ENCODE measurements at regions not wholly inside any gene's neighbourhood (a gene's known extent, or its start where the extent isn't known, plus 50 kb on each side); places are given as distances from the start of the nearest gene placed in this dataset.

DNA sequence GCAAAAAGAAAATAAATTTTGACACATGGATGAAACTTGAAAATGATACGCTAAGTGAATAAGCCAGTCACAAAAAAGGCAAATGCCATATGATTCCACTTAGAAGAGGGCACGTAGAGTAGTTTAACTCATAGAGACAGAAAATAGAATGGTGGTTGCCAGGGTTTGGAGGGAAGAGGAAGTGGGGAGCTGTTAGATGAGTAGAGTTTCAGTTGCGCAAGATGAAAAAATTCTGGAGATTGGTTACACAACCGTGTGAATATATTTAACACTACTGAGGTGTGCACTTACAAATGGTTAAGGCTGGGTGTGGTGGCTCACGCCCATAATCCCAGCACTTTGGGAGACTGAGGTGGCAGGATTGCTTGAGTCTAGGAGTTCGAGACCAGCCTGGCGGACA, 93.4 kb upstream of the TMEM132E start:
- H3K27me3 ChIP-seq, result peaks cover 88% of the 10 kb centered on the region
- H3K9me3 ChIP-seq, result no peaks in the 10 kb centered on the region
- 66 to 92% methylated on average over 4 to 7 of the region's 7 CpGs for WGBS, 2 donors (ENCODE audit: low coverage in 1 of 2)
- H3K36me3 ChIP-seq, result no peaks in the 10 kb centered on the region
- H3K27ac ChIP-seq, result no peak overlapping the region
- no peak overlapping the region for H3K4me3 ChIP-seq
- TF ChIP-seq, protein P1, sequence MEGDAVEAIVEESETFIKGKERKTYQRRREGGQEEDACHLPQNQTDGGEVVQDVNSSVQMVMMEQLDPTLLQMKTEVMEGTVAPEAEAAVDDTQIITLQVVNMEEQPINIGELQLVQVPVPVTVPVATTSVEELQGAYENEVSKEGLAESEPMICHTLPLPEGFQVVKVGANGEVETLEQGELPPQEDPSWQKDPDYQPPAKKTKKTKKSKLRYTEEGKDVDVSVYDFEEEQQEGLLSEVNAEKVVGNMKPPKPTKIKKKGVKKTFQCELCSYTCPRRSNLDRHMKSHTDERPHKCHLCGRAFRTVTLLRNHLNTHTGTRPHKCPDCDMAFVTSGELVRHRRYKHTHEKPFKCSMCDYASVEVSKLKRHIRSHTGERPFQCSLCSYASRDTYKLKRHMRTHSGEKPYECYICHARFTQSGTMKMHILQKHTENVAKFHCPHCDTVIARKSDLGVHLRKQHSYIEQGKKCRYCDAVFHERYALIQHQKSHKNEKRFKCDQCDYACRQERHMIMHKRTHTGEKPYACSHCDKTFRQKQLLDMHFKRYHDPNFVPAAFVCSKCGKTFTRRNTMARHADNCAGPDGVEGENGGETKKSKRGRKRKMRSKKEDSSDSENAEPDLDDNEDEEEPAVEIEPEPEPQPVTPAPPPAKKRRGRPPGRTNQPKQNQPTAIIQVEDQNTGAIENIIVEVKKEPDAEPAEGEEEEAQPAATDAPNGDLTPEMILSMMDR (IDR thresholded peaks at IDR 0.05), result no peak
- no peak for ATAC-seq
- no peaks in the 10 kb centered on the region for H3K4me1 ChIP-seq

DNA sequence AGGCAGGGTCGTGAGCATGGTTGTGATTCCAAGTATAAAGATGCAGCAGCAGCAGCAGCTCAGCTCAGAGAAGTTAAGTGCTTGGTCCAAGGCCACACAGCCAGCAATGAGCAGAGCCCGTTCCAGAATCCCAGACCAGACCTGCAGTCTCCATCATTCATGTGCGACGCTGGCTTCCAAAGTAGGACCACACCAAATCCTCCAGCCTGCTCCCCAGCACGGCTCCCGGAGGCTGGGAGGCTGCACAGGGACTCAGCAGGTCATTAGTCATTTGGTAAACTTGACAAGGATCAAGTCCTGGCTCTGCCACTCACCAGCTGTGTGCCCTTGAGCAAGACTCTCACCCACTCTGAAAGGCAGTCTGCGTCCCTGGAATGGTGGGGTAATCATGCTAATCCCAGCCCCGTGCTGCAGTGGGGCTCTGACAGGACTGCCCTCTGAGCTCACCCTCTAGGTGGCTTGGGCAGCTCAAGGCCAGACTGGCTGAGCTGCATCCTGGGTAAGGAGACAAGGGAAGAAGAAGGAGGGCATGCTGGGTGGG, 95.1 kb upstream of the TMEM132E start:
- TF ChIP-seq, protein P1 (IDR thresholded peaks at IDR 0.05), result no peak
- TF ChIP-seq EP300 (IDR thresholded peaks at IDR 0.05) (no peak), POLR2AphosphoS5 (IDR thresholded peaks at IDR 0.05) (no peak), POLR2A (IDR thresholded peaks at IDR 0.05) (no peak)
- H3K27ac ChIP-seq, result no peak overlapping the region
- H3K9me3 ChIP-seq, result no peaks in the 10 kb centered on the region
- ATAC-seq, result no peak
- WGBS, 2 donors (ENCODE audit: low coverage in 1 of 2), result 58% methylated on average over 2 of the region's 8 CpGs; no CpG with 5 or more reads in 1 of the 2 donors
- H3K4me3 ChIP-seq, result no peak overlapping the region
- peaks cover 84% of the 10 kb centered on the region for H3K27me3 ChIP-seq
- H3K36me3 ChIP-seq, result no peaks in the 10 kb centered on the region
- no peaks in the 10 kb centered on the region for H3K4me1 ChIP-seq

DNA sequence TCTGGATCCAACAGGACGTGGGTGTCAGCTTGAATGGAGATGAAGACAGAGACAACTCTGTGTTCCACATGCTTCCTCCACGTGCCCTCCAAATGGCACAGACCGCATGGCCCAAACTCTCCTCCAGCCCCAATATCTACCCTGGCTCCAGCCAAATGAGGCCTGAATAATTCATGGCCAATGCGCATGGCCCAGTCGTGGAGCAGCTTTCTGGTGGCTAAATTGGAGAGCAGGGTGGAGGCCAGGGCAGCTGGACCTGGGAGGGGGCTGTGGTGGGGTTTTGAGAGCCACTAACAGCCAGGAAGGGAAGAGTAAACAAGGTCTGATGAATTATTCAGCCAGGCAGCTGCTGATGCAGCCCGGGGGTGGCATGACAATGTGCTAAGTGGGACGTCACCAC, 96.7 kb upstream of the TMEM132E start:
- 20 to 48% methylated on average over 2 to 5 of the region's 7 CpGs for WGBS, 2 donors (ENCODE audit: low coverage in 1 of 2)
- Histone ChIP-seq H3K27me3 (peaks cover 70% of the 10 kb centered on the region), H3K9me3 (no peaks in the 10 kb centered on the region), H3K27ac (no peak overlapping the region), H3K4me3 (no peak overlapping the region), H3K4me1 (no peaks in the 10 kb centered on the region), H3K36me3 (no peaks in the 10 kb centered on the region)
- TF ChIP-seq EP300 (IDR thresholded peaks at IDR 0.05) (no peak), POLR2A (IDR thresholded peaks at IDR 0.05) (no peak), POLR2AphosphoS5 (IDR thresholded peaks at IDR 0.05) (no peak)
- TF ChIP-seq, protein P1 (IDR thresholded peaks at IDR 0.05), result no peak
- ATAC-seq, result no peak

DNA sequence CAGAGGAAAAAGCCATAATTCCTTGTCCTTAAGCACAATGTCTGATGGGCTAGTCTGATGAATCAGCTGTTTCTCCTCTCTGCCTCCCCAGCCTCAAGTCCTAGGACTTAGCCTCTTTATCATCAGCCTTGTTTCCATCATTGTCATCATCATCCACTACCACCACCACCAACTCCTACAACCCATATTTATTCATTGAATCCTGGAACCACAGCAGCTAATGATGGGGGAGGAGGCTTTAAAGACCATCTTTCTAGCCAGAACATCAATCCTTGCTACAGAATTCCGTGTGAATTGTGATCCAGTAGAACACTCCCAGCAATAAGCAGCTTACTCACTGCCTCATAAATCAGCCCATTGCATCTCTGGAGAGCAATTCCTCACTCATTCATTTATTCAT, 97.6 kb upstream of the TMEM132E start:
- peaks cover 60% of the 10 kb centered on the region for H3K27me3 ChIP-seq
- H3K36me3 ChIP-seq, result no peaks in the 10 kb centered on the region
- no peaks in the 10 kb centered on the region for H3K9me3 ChIP-seq
- H3K4me1 ChIP-seq, result no peaks in the 10 kb centered on the region
- no peak overlapping the region for H3K27ac ChIP-seq
- H3K4me3 ChIP-seq, result no peak overlapping the region
- WGBS, 2 donors (ENCODE audit: low coverage in 1 of 2), result 20 to 36% methylated on average over 1 of the region's 1 CpG
- no peak for ATAC-seq
- no peak for TF ChIP-seq POLR2A (IDR thresholded peaks at IDR 0.05)
- no peak for TF ChIP-seq EP300 (IDR thresholded peaks at IDR 0.05)

DNA sequence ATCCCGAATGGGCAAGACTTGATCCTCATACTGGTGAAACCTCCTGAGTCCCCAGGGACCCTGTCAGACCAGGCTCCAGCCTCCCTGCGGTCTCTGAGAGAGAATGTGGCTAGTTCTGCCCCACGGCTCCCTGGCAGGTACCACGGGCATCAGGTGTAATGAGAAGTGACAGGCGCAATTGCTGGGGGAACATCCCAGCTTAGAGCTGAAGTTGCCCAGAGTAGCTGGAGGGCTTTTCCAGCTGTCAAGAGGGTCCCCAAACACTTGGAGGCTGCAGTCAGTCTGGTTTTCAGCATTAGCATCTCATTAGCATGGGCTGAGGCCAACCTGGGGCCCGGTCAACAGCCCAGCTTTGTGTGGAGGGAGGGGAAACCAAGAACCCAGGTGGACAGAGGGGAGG, 100.0 kb upstream of the TMEM132E start:
- Histone ChIP-seq H3K9me3 (no peaks in the 10 kb centered on the region), H3K4me1 (no peaks in the 10 kb centered on the region), H3K27ac (no peak overlapping the region), H3K4me3 (no peak overlapping the region), H3K27me3 (peaks cover 41% of the 10 kb centered on the region), H3K36me3 (no peaks in the 10 kb centered on the region)
- no peak for ATAC-seq
- WGBS, 2 donors (ENCODE audit: low coverage in 1 of 2), result 67% methylated on average over 1 of the region's 6 CpGs; no CpG with 5 or more reads in 1 of the 2 donors
- TF ChIP-seq, protein P1 (IDR thresholded peaks at IDR 0.05), result no peak
- TF ChIP-seq POLR2A (IDR thresholded peaks at IDR 0.05) (no peak), EP300 (IDR thresholded peaks at IDR 0.05) (no peak), POLR2AphosphoS5 (IDR thresholded peaks at IDR 0.05) (no peak)
